Psoas muscle (tissue), 7 donors: ENCODE measurements at regions not wholly inside any gene's neighbourhood (a gene's known extent, or its start where the extent isn't known, plus 50 kb on each side); places are given as distances from the start of the nearest gene placed in this dataset.

ENCODE experiments used
- ATAC-seq, 4 donors: fragments of 200-7000 bp; cut with Tn5 transposase; one replicate each; pipeline ENCODE4 v1.9.1; 2020; ENCODE audit warnings: moderate library complexity in 3 of 4, mild to moderate bottlenecking in 2 of 4
- DNase-seq, 2 donors: peaks; one replicate each; pipeline ENCODE4 v3.0.0-alpha.2; 2020
- H3K27ac ChIP-seq: fragments of 200-600 bp; one replicate; pipeline ENCODE4 v1.8.0; 2022
- H3K27me3 ChIP-seq, 3 donors: fragments of 200-600 bp in 1 of 3; one replicate each; pipeline versions ENCODE4 v1.6.1 to v1.8.0; 2013 to 2022; ENCODE audit warnings: low read length in 2 of 3, mild to moderate bottlenecking in 2 of 3, moderate library complexity in 1 of 3; ENCODE audit not compliant: insufficient read depth in 3 of 3
- H3K36me3 ChIP-seq, 2 donors: fragments of 200-600 bp in 1 of 2; one replicate each; pipeline versions ENCODE4 v1.6.1 to v1.8.0; 2013 to 2022; ENCODE audit warnings: low read depth in 1 of 2, mild to moderate bottlenecking in 1 of 2, moderate library complexity in 1 of 2; ENCODE audit not compliant: insufficient read depth in 1 of 2
- H3K4me1 ChIP-seq: fragments of 200-600 bp; one replicate; pipeline ENCODE4 v1.8.0; 2022
- H3K4me3 ChIP-seq: fragments of 200-600 bp; one replicate; pipeline ENCODE4 v1.8.0; 2022; ENCODE audit warnings: mild to moderate bottlenecking
- H3K9me3 ChIP-seq: fragments of 200-600 bp; one replicate; pipeline ENCODE4 v1.8.0; 2022
- CTCF ChIP-seq: fragments of 200-600 bp; IDR thresholded peaks from one replicate; pipeline ENCODE4 v1.8.0; 2022; ENCODE audit warnings: antibody characterized with exemption
- WGBS, 3 donors: extraction: QIAGEN DNeasy Blood & Tissue Kit; methylation state at CpG; one replicate each; pipeline versions ENCODE4 v1.1.6 to v1.1.7; 2013; 5-methylcytosine and 5-hydroxymethylcytosine counted together
- intact Hi-C, 2 donors: fragments of 100-400 bp; cut with DNase I; formaldehyde crosslinking; loops; one replicate each; pipeline versions ENCODE4 v1.11.0 to v1.14.2; 2022
- donor health status: healthy with polysubstance abuse.
- donor health status: DM: no; HTN: no; CAD: no; lungs with moderate emphysema.
- donor health status: Bipolar disorder and iron deficiency.
- donor health status: healthy.
- donor health status: DM: yes; HTN: yes; CAD: no.
- donor health status: DM: no; HTN: no; CAD: no.
- donor health status: DM: yes; HTN: yes; CAD: no.

- no peak for DNase-seq
- Histone ChIP-seq H3K4me1 (peaks cover 12% of the 10 kb centered on the region), H3K9me3 (no peaks in the 10 kb centered on the region), H3K27ac (no peak overlapping the region), H3K27me3 (peaks cover 0 to 25% (median 3%) of the 10 kb centered on the region in 3 donors), H3K4me3 (no peak overlapping the region), H3K36me3 (no peaks in the 10 kb centered on the region)
- WGBS, 3 donors = 28 to 61% (median 46%) methylated on average over 3 of the region's 3 CpGs
- ATAC-seq = peak in 1 of 4 donors; percentile 21
- no peak for TF ChIP-seq CTCF
- intact Hi-C loops = no loop called here
These were observed 202.2 kb downstream of the ENGASE start for GRCh38 chr17:79276821-79277220.

GRCh38 chr17:79273660-79274059, 199.0 kb downstream of the ENGASE start:
- H3K9me3 ChIP-seq = no peaks in the 10 kb centered on the region
- ATAC-seq (peak in 1 of 4 donors; percentile 42), DNase-seq (no peak)
- H3K27me3 ChIP-seq = peaks cover 0 to 48% (median 12%) of the 10 kb centered on the region in 3 donors
- no peaks in the 10 kb centered on the region for H3K4me1 ChIP-seq
- no peak overlapping the region for H3K27ac ChIP-seq
- WGBS, 3 donors = 24 to 43% (median 24%) methylated on average over 8 of the region's 8 CpGs
- no peak overlapping the region for H3K4me3 ChIP-seq
- no peaks in the 10 kb centered on the region for H3K36me3 ChIP-seq
- intact Hi-C loops = no loop called here
- TF ChIP-seq CTCF = no peak

GRCh38 chr17:79272666-79273219, 198.1 kb downstream of the ENGASE start:
- intact Hi-C loops = no loop called here
- H3K36me3 ChIP-seq = no peaks in the 10 kb centered on the region
- ATAC-seq = no peak
- no peak for TF ChIP-seq CTCF
- no peaks in the 10 kb centered on the region for H3K9me3 ChIP-seq
- H3K4me3 ChIP-seq = no peak overlapping the region
- no peak overlapping the region for H3K27ac ChIP-seq
- WGBS, 3 donors = 43 to 58% (median 49%) methylated on average over 9 of the region's 9 CpGs
- H3K4me1 ChIP-seq = no peaks in the 10 kb centered on the region
- no peak for DNase-seq
- peaks cover 0 to 52% (median 11%) of the 10 kb centered on the region in 3 donors for H3K27me3 ChIP-seq

DNA sequence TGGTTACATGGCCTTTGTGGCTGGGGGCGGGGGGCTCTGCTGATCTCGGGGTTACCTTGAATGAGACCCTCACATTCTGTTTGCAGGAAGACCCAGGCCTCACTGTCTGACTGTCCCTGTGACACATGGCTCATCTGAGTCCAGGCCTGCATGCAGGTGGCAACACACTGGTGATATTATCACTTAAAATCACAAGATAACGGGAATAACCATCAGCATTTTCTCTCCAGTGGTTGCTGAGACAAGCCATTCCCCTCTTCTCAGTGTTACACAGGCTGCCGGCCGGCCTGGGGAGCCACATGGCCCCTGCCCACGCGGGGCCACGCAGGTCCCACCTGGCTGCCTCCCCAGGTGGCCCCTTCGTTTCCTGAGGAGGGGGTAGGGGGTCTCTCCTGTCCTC, 197.6 kb downstream of the ENGASE start:
- intact Hi-C loops = no loop called here
- H3K4me3 ChIP-seq = no peak overlapping the region
- 62 to 68% (median 63%) methylated on average over 9 of the region's 9 CpGs for WGBS, 3 donors
- no peaks in the 10 kb centered on the region for H3K36me3 ChIP-seq
- ATAC-seq = no peak
- no peaks in the 10 kb centered on the region for H3K9me3 ChIP-seq
- no peaks in the 10 kb centered on the region for H3K4me1 ChIP-seq
- no peak overlapping the region for H3K27ac ChIP-seq
- TF ChIP-seq CTCF = no peak
- DNase-seq = no peak
- peaks cover 0 to 54% (median 11%) of the 10 kb centered on the region in 3 donors for H3K27me3 ChIP-seq

DNA sequence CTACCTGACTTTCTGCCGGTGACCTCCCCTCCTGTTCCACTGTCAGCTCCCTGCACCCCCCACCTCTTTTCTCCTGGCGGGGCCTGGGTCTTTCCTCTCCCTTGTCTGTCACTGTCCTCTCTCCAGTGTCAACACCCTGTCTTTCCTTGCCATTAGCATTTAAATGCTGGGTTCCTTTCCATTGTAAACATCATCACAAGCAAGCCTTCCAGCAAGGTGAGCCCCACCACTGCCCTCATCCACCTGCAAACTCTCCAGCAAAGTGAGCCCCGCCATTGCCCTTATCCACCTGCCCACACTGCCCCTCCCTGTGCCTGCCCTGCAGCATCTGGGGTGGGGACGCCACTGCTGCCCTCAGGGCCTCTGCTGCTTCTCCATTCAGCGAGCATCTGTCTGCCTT, 195.0 kb downstream of the ENGASE start:
- Histone ChIP-seq H3K27me3 (peaks cover 0 to 75% (median 15%) of the 10 kb centered on the region in 3 donors), H3K27ac (no peak overlapping the region), H3K9me3 (no peaks in the 10 kb centered on the region), H3K36me3 (no peaks in the 10 kb centered on the region), H3K4me1 (no peaks in the 10 kb centered on the region), H3K4me3 (no peak overlapping the region)
- TF ChIP-seq CTCF = no peak
- no peak for DNase-seq
- ATAC-seq = no peak
- WGBS, 3 donors = 23 to 29% (median 26%) methylated on average over 5 of the region's 5 CpGs
- intact Hi-C loops = no loop called here
